Progenitor cell of endocrine pancreas (in vitro differentiated cells): ENCODE measurements at regions not wholly inside any gene's neighbourhood (a gene's known extent, or its start where the extent isn't known, plus 50 kb on each side); places are given as distances from the start of the nearest gene placed in this dataset.
A peak's percentile ranks its signal among the peaks of the same experiment; 100 is the strongest.

Source experiments
- DNase-seq: peaks from one replicate; pipeline ENCODE4 v3.0.0; 2021; ENCODE audit warnings: low spot score; ENCODE audit not compliant: unreplicated experiment
- H3K27ac Mint-ChIP-seq: 2 replicates; pipeline ENCODE4 v1.8.0; 2021; ENCODE audit warnings: mild to moderate bottlenecking, moderate library complexity, mixed read lengths
- H3K27me3 Mint-ChIP-seq: 2 replicates; pipeline ENCODE4 v1.8.0; 2021; ENCODE audit warnings: mixed read lengths
- H3K36me3 Mint-ChIP-seq: 2 replicates; pipeline ENCODE4 v1.8.0; 2022; ENCODE audit warnings: mixed read lengths; ENCODE audit not compliant: insufficient read depth
- H3K4me1 Mint-ChIP-seq: 2 replicates; pipeline ENCODE4 v1.8.0; 2021; ENCODE audit warnings: low read depth, mixed read lengths
- H3K4me3 Mint-ChIP-seq: 2 replicates; pipeline ENCODE4 v1.8.0; 2021; ENCODE audit warnings: low read depth, mild to moderate bottlenecking, moderate library complexity, mixed read lengths
- H3K9me3 Mint-ChIP-seq: 2 replicates; pipeline ENCODE4 v1.8.0; 2021; ENCODE audit warnings: low read depth, mixed read lengths
- TF ChIP-seq, protein P1 (sequence below): fragments of 200-600 bp; sonication (generic); IDR thresholded peaks from one replicate; pipeline ENCODE4 v1.5.0; 2021; ENCODE audit warnings: antibody characterized with exemption, mild to moderate bottlenecking; ENCODE audit not compliant: unreplicated experiment

DNA sequence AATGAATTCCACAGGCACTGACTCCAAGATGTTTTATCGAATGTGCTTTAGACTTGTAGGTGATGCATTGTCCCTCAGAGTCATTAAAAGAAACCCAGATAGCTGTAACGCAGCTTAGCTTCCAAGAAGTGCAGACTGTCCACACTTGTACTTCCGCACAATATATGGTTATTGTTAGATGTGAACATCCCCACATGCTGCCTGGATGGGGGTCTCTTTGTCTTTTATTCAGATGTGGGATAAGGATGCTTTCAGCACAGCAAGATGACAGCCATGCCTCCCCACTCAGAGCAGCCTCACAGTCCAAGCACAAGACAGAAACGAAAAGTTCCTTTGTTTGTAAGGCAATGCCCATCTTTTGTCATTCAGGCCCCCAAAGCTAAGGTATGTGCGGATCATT lies 416.6 kb downstream of the HRH4 start:
- Mint-ChIP-seq H3K36me3 (no peaks in the 10 kb centered on the region), H3K27ac (no peak overlapping the region), H3K4me3 (no peak overlapping the region), H3K4me1 (peaks cover 4% of the 10 kb centered on the region), H3K9me3 (no peaks in the 10 kb centered on the region), H3K27me3 (peaks cover 68% of the 10 kb centered on the region)
- DNase-seq, result no peak
- TF ChIP-seq, protein P1, sequence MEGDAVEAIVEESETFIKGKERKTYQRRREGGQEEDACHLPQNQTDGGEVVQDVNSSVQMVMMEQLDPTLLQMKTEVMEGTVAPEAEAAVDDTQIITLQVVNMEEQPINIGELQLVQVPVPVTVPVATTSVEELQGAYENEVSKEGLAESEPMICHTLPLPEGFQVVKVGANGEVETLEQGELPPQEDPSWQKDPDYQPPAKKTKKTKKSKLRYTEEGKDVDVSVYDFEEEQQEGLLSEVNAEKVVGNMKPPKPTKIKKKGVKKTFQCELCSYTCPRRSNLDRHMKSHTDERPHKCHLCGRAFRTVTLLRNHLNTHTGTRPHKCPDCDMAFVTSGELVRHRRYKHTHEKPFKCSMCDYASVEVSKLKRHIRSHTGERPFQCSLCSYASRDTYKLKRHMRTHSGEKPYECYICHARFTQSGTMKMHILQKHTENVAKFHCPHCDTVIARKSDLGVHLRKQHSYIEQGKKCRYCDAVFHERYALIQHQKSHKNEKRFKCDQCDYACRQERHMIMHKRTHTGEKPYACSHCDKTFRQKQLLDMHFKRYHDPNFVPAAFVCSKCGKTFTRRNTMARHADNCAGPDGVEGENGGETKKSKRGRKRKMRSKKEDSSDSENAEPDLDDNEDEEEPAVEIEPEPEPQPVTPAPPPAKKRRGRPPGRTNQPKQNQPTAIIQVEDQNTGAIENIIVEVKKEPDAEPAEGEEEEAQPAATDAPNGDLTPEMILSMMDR, result no peak

DNA sequence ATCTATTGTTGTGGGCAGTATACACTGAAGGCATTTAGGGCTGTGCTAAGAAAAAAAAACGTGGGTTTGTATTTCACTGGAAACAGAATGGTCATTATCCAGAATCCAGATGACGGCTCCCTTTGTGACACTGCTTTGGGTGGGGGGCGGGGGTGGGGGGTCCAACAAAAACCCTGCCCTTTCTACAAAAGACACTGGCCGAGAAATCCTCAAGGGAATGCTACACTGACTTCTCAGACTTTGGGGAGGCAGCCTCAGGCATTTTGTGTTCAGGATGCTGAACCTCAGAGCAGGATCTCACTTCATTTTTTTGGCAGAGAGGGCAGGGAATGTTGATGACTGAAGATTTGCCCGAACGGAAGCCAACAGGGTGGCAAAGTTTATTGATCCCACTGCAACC lies 417.1 kb downstream of the HRH4 start:
- Mint-ChIP-seq H3K9me3 (no peaks in the 10 kb centered on the region), H3K36me3 (no peaks in the 10 kb centered on the region), H3K27ac (no peak overlapping the region), H3K4me3 (no peak overlapping the region), H3K4me1 (peaks cover 4% of the 10 kb centered on the region), H3K27me3 (peaks cover 63% of the 10 kb centered on the region)
- TF ChIP-seq, protein P1, result no peak
- DNase-seq, result no peak

DNA sequence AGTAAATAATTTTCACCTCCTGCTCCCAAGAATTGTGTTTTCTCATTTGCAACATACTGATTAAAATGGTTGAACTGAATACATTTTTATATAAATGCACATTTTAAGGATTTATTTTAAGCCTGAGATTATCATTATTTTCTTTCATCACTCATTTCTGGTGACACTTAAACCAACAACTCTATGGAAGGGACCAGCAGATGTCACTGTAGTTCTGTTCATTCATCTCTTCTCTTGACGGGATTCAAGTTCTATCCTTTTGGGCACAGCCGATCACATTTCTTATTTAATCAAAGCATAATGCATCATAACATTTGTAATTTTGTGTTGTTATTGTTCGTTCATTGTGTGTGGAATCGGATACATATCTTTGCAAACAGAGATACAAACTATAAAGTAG lies 417.9 kb downstream of the HRH4 start:
- TF ChIP-seq, protein P1, result peak; percentile 64
- Mint-ChIP-seq H3K4me3 (no peak overlapping the region), H3K27me3 (peaks cover 63% of the 10 kb centered on the region), H3K36me3 (no peaks in the 10 kb centered on the region), H3K9me3 (no peaks in the 10 kb centered on the region), H3K4me1 (peaks cover 4% of the 10 kb centered on the region), H3K27ac (no peak overlapping the region)
- no peak for DNase-seq

DNA sequence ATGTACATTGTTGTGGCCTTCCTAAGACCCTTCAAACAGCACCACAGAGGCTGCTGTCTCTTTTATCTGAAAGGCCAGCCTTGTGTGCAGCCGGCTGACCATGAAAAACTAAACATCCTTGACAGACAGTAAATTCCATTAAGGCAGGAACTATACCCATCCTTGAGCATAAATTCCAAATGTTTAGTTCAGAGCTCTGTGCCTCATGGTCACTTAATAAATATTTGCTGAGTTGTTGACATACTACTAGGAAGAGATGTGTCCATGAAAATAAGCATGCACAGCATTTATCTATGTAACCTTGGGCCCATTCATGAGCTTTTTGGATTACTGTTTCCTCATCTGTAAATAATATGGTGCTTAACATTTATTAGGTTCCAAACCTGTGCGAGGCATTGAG lies 424.8 kb downstream of the HRH4 start:
- Mint-ChIP-seq H3K9me3 (no peaks in the 10 kb centered on the region), H3K36me3 (no peaks in the 10 kb centered on the region), H3K4me3 (no peak overlapping the region), H3K27me3 (peaks cover 46% of the 10 kb centered on the region), H3K27ac (no peak overlapping the region), H3K4me1 (no peaks in the 10 kb centered on the region)
- DNase-seq, result no peak
- TF ChIP-seq, protein P1, result no peak

DNA sequence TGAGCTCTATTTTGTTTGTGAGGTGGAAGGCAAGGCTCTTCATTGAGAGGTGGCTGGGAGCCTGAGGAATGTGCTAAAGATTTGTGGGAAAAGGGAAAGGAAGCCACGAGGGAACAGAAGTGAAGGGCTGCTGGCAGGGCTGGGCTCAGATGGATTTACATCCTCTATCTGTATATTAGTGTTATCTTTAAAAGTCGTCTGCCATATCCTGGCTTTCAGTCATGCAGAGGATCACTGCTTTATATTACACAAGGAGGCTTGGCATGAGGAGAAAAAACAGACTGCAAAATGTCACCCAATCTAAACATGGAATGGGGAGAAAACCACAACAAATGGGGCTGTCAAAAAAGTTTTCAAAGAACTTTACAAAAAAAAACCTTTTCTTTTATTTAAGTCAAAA lies 434.4 kb downstream of the HRH4 start:
- H3K27ac Mint-ChIP-seq, result no peak overlapping the region

More for the DNA sequence above, 434.4 kb downstream of the HRH4 start:
- H3K4me1 Mint-ChIP-seq, result peaks cover 3% of the 10 kb centered on the region
- no peaks in the 10 kb centered on the region for H3K36me3 Mint-ChIP-seq
- peaks cover 47% of the 10 kb centered on the region for H3K27me3 Mint-ChIP-seq
- TF ChIP-seq, protein P1, result no peak
- H3K9me3 Mint-ChIP-seq, result peaks cover 1% of the 10 kb centered on the region
- DNase-seq, result no peak
- H3K4me3 Mint-ChIP-seq, result no peak overlapping the region
